Osteoblast (primary cell): ENCODE measurements at regions not wholly inside any gene's neighbourhood (a gene's known extent, or its start where the extent isn't known, plus 50 kb on each side); places are given as distances from the start of the nearest gene placed in this dataset.

Experiments used
- DNase-seq: peaks from one replicate; pipeline ENCODE4 v3.0.0; 2011; ENCODE audit warnings: low spot score, mixed read lengths; ENCODE audit not compliant: insufficient read length; ENCODE audit errors: missing footprints
- H2AFZ ChIP-seq: 2 replicates; pipeline ENCODE4 v1.6.0; 2011; ENCODE audit warnings: mild to moderate bottlenecking, low read length
- H3K27ac ChIP-seq: 2 replicates; pipeline ENCODE4 v1.5.1; 2011; ENCODE audit warnings: mild to moderate bottlenecking, low read depth, low read length, moderate library complexity
- H3K27me3 ChIP-seq: 2 replicates; pipeline ENCODE4 v1.6.0; 2012; ENCODE audit warnings: mild to moderate bottlenecking, control low read depth, inconsistent platforms, low read length, moderate library complexity; ENCODE audit not compliant: insufficient read depth
- H3K36me3 ChIP-seq: 2 replicates; pipeline ENCODE4 v1.5.1; 2011; ENCODE audit warnings: mild to moderate bottlenecking, low read length, control low read depth, moderate library complexity; ENCODE audit not compliant: insufficient read depth
- H3K4me1 ChIP-seq: 2 replicates; pipeline ENCODE4 v1.5.1; 2011; ENCODE audit warnings: mild to moderate bottlenecking, low read length, control low read depth, moderate library complexity; ENCODE audit not compliant: insufficient read depth
- H3K4me2 ChIP-seq: 2 replicates; pipeline ENCODE4 v1.6.0; 2011; ENCODE audit warnings: mild to moderate bottlenecking, low read length; ENCODE audit not compliant: insufficient read depth
- H3K4me3 ChIP-seq: fragments of 200-600 bp; sonication (generic); 3 replicates; pipeline ENCODE4 v1.5.1; 2012; ENCODE audit warnings: mild to moderate bottlenecking, low read length, inconsistent platforms; ENCODE audit not compliant: insufficient read depth
- H3K79me2 ChIP-seq: 2 replicates; pipeline ENCODE4 v1.6.0; 2012; ENCODE audit warnings: mild to moderate bottlenecking, low read length, control low read depth, inconsistent platforms; ENCODE audit not compliant: insufficient read depth
- H3K9me3 ChIP-seq: 2 replicates; pipeline ENCODE4 v1.5.1; 2011; ENCODE audit warnings: low read depth, low read length, control low read depth
- H4K20me1 ChIP-seq: 2 replicates; pipeline ENCODE4 v1.6.0; 2012; ENCODE audit warnings: mild to moderate bottlenecking, low read length, control low read depth; ENCODE audit not compliant: insufficient read depth
- CTCF ChIP-seq: IDR thresholded peaks from 2 replicates; pipeline ENCODE4 v1.5.1; 2011; ENCODE audit warnings: mild to moderate bottlenecking, low read depth, low read length, moderate library complexity; ENCODE audit errors: extremely low read depth

GRCh38 chr2:34254272-34254878 is 655.3 kb upstream of the FAM98A start:
- no peak overlapping the region for H2AFZ ChIP-seq
- TF ChIP-seq CTCF, result no peak
- H3K4me2 ChIP-seq, result no peak overlapping the region
- H3K4me1 ChIP-seq, result no peaks in the 10 kb centered on the region
- H3K9me3 ChIP-seq, result no peaks in the 10 kb centered on the region
- H4K20me1 ChIP-seq, result no peaks in the 10 kb centered on the region
- H3K36me3 ChIP-seq, result no peaks in the 10 kb centered on the region
- no peak overlapping the region for H3K27ac ChIP-seq
- H3K27me3 ChIP-seq, result no peaks in the 10 kb centered on the region
- no peak for DNase-seq
- H3K4me3 ChIP-seq, result no peak overlapping the region
- H3K79me2 ChIP-seq, result no peaks in the 10 kb centered on the region

GRCh38 chr2:34252111-34252510 is 653.0 kb upstream of the FAM98A start:
- H3K27ac ChIP-seq, result no peak overlapping the region
- no peaks in the 10 kb centered on the region for H3K9me3 ChIP-seq
- no peak for TF ChIP-seq CTCF
- DNase-seq, result no peak
- no peak overlapping the region for H2AFZ ChIP-seq
- no peak overlapping the region for H3K4me3 ChIP-seq
- H3K4me2 ChIP-seq, result no peak overlapping the region
- H3K36me3 ChIP-seq, result no peaks in the 10 kb centered on the region
- H3K4me1 ChIP-seq, result no peaks in the 10 kb centered on the region
- H4K20me1 ChIP-seq, result no peaks in the 10 kb centered on the region
- no peaks in the 10 kb centered on the region for H3K27me3 ChIP-seq
- no peaks in the 10 kb centered on the region for H3K79me2 ChIP-seq

- no peak overlapping the region for H2AFZ ChIP-seq
- H3K27me3 ChIP-seq, result no peaks in the 10 kb centered on the region
- no peak overlapping the region for H3K4me3 ChIP-seq
- H4K20me1 ChIP-seq, result no peaks in the 10 kb centered on the region
- H3K79me2 ChIP-seq, result no peaks in the 10 kb centered on the region
- no peak for DNase-seq
- no peak overlapping the region for H3K27ac ChIP-seq
- H3K36me3 ChIP-seq, result no peaks in the 10 kb centered on the region
- no peaks in the 10 kb centered on the region for H3K9me3 ChIP-seq
- no peak overlapping the region for H3K4me2 ChIP-seq
- no peak for TF ChIP-seq CTCF
- no peaks in the 10 kb centered on the region for H3K4me1 ChIP-seq
Observed at GRCh38 chr2:34251578-34251977, 652.5 kb upstream of the FAM98A start.

- Histone ChIP-seq H3K9me3 (no peaks in the 10 kb centered on the region), H3K4me2 (no peak overlapping the region), H2AFZ (no peak overlapping the region), H3K79me2 (no peaks in the 10 kb centered on the region), H3K36me3 (no peaks in the 10 kb centered on the region), H3K27ac (no peak overlapping the region), H3K4me3 (no peak overlapping the region), H4K20me1 (no peaks in the 10 kb centered on the region), H3K4me1 (no peaks in the 10 kb centered on the region), H3K27me3 (no peaks in the 10 kb centered on the region)
- no peak for TF ChIP-seq CTCF
- no peak for DNase-seq
Observed at GRCh38 chr2:34244195-34244594, 645.1 kb upstream of the FAM98A start.
